Parathyroid adenoma (tissue), 2 donors: ENCODE measurements at regions not wholly inside any gene's neighbourhood (a gene's known extent, or its start where the extent isn't known, plus 50 kb on each side); places are given as distances from the start of the nearest gene placed in this dataset.

Experiments
- H2AFZ ChIP-seq: fragments of 300-600 bp; sonication (generic); one replicate; pipeline ENCODE4 v1.7.0; 2017; ENCODE audit warnings: antibody characterized with exemption, mild to moderate bottlenecking
- H3K27ac ChIP-seq: fragments of 300-600 bp; sonication (generic); one replicate; pipeline ENCODE4 v1.7.0; 2017
- H3K27me3 ChIP-seq: fragments of 300-600 bp; sonication (generic); one replicate; pipeline ENCODE4 v1.7.0; 2017; ENCODE audit warnings: low read length; ENCODE audit not compliant: control insufficient read depth, insufficient read depth
- H3K36me3 ChIP-seq: fragments of 300-600 bp; sonication (generic); one replicate; pipeline ENCODE4 v1.7.0; 2017; ENCODE audit warnings: low read length; ENCODE audit not compliant: control insufficient read depth, insufficient read depth
- H3K4me1 ChIP-seq: fragments of 300-600 bp; sonication (generic); one replicate; pipeline ENCODE4 v1.7.0; 2017; ENCODE audit warnings: control low read depth
- H3K4me2 ChIP-seq: fragments of 300-600 bp; sonication (generic); one replicate; pipeline ENCODE4 v1.7.0; 2017; ENCODE audit warnings: low read length
- H3K4me3 ChIP-seq: fragments of 300-600 bp; sonication (generic); one replicate; pipeline ENCODE4 v1.7.0; 2017; ENCODE audit warnings: low read depth, low read length
- H3K79me2 ChIP-seq: fragments of 300-600 bp; sonication (generic); one replicate; pipeline ENCODE4 v1.7.0; 2017; ENCODE audit warnings: control low read depth
- H3K9ac ChIP-seq: fragments of 300-600 bp; sonication (generic); one replicate; pipeline ENCODE4 v1.7.0; 2017; ENCODE audit warnings: mild to moderate bottlenecking
- H3K9me3 ChIP-seq: fragments of 300-600 bp; sonication (generic); one replicate; pipeline ENCODE4 v1.7.0; 2017; ENCODE audit warnings: low read length; ENCODE audit not compliant: control insufficient read depth
- CTCF ChIP-seq: fragments of 300-600 bp; sonication (generic); IDR thresholded peaks from one replicate; pipeline ENCODE4 v1.7.0; 2017; ENCODE audit warnings: antibody characterized with exemption, mild to moderate bottlenecking
- donor health status: primary hyperparathyroidism.

DNA sequence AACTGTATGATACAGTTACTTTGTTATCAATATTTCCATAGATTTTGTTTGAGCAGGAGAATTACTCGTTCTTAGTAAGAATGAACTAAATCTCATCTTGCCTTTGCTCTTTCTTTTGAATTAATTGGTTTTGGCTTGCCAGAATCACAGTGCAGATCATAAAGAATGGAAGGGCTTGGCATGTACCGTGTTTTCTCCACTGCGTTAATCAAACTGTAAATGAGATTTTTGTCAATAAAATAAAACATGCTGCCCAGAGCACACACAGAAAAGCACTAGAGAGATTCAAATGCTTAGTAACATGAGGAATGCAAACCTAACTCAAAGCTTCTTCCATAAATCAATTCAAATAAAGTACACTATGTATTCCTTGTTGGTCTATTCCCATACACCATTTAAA lies 229.6 kb upstream of the CDH2 start:
- H3K27me3 ChIP-seq: no peaks in the 10 kb centered on the region
- H2AFZ ChIP-seq: no peak overlapping the region
- H3K9ac ChIP-seq: no peak overlapping the region
- H3K4me3 ChIP-seq: no peak overlapping the region
- no peaks in the 10 kb centered on the region for H3K4me1 ChIP-seq
- TF ChIP-seq CTCF: no peak
- H3K27ac ChIP-seq: no peak overlapping the region
- H3K9me3 ChIP-seq: no peaks in the 10 kb centered on the region
- H3K79me2 ChIP-seq: no peaks in the 10 kb centered on the region
- no peaks in the 10 kb centered on the region for H3K36me3 ChIP-seq
- H3K4me2 ChIP-seq: no peak overlapping the region

DNA sequence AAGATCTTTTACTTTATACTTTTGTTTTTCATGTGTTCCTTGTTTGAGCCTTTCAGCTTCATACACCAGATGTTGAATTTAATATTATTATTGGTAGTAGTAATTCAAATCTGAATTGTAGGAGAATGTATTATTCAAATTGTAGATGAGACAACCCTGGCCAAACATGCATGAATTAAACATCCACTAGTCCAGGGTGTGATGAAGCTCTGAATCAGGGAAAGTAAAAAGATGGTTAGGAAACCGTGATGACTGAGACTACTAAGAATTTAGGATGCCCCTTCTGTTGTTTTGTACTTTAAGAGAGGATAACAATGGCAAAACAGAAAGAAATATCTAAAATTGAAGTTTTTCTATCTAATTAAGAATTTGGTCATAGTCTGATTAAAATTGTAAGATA lies 227.8 kb upstream of the CDH2 start:
- no peak overlapping the region for H3K4me3 ChIP-seq
- no peaks in the 10 kb centered on the region for H3K4me1 ChIP-seq
- H3K4me2 ChIP-seq: no peak overlapping the region
- no peak for TF ChIP-seq CTCF
- H3K79me2 ChIP-seq: no peaks in the 10 kb centered on the region
- H3K9me3 ChIP-seq: no peaks in the 10 kb centered on the region
- H3K9ac ChIP-seq: no peak overlapping the region
- no peak overlapping the region for H3K27ac ChIP-seq
- no peaks in the 10 kb centered on the region for H3K36me3 ChIP-seq
- H2AFZ ChIP-seq: no peak overlapping the region
- no peaks in the 10 kb centered on the region for H3K27me3 ChIP-seq

- H3K27me3 ChIP-seq: no peaks in the 10 kb centered on the region
- no peak overlapping the region for H3K4me3 ChIP-seq
- no peaks in the 10 kb centered on the region for H3K36me3 ChIP-seq
- no peaks in the 10 kb centered on the region for H3K79me2 ChIP-seq
- no peak overlapping the region for H2AFZ ChIP-seq
- no peaks in the 10 kb centered on the region for H3K9me3 ChIP-seq
- no peak overlapping the region for H3K4me2 ChIP-seq
- no peaks in the 10 kb centered on the region for H3K4me1 ChIP-seq
- no peak overlapping the region for H3K9ac ChIP-seq
- H3K27ac ChIP-seq: no peak overlapping the region
- no peak for TF ChIP-seq CTCF
Observed at GRCh38 chr18:28399781-28400362, 222.9 kb upstream of the CDH2 start.

DNA sequence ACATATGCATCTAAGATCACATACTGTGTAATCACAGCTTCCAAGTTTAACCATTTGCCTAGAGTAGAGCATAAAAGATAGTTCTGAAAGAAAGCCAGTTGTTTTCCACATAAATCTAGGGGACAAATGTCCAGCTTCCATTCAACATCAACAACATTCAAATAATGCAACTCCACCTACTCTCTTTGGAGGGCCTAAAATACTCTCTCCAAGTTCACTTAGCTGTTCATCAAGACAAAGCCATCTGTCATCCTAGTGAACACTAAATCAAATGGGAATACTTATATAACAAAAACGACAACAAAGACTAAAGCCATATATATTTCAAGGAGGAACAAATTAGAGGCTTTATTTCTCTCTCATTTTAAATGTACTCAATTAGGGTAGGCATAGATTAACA lies 221.5 kb upstream of the CDH2 start:
- H3K9ac ChIP-seq: no peak overlapping the region
- no peak overlapping the region for H3K27ac ChIP-seq
- H3K79me2 ChIP-seq: no peaks in the 10 kb centered on the region
- H3K4me3 ChIP-seq: no peak overlapping the region
- H3K27me3 ChIP-seq: no peaks in the 10 kb centered on the region
- H2AFZ ChIP-seq: no peak overlapping the region
- H3K4me1 ChIP-seq: no peaks in the 10 kb centered on the region
- no peaks in the 10 kb centered on the region for H3K9me3 ChIP-seq
- TF ChIP-seq CTCF: no peak
- no peak overlapping the region for H3K4me2 ChIP-seq
- no peaks in the 10 kb centered on the region for H3K36me3 ChIP-seq

DNA sequence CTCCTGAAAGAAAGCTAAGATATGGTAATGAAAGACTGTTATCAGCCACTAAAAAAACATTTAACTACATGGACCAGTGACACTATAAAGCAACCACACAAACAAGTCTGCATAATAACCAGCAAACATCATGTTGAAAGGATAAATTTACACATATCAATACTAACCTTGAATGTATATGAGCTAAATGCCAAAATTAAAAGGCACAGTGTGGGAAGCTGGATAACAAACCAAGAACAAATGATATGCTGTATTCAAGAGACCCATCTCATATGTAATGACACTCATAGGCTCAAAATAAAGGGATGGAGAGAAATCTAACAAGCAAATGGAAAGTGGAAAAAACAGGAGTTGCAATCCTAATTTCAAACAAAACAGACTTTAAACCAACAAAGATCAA lies 213.1 kb upstream of the CDH2 start:
- no peak overlapping the region for H2AFZ ChIP-seq
- no peaks in the 10 kb centered on the region for H3K36me3 ChIP-seq
- no peaks in the 10 kb centered on the region for H3K27me3 ChIP-seq
- H3K79me2 ChIP-seq: no peaks in the 10 kb centered on the region
- no peaks in the 10 kb centered on the region for H3K9me3 ChIP-seq
- no peak overlapping the region for H3K27ac ChIP-seq
- no peak for TF ChIP-seq CTCF
- no peaks in the 10 kb centered on the region for H3K4me1 ChIP-seq
- no peak overlapping the region for H3K4me2 ChIP-seq
- H3K9ac ChIP-seq: no peak overlapping the region
- no peak overlapping the region for H3K4me3 ChIP-seq
